ENCODE measurements at regions not wholly inside any gene's neighbourhood (a gene's known extent, or its start where the extent isn't known, plus 50 kb on each side); places are given as distances from the start of the nearest gene placed in this dataset.

DNA sequence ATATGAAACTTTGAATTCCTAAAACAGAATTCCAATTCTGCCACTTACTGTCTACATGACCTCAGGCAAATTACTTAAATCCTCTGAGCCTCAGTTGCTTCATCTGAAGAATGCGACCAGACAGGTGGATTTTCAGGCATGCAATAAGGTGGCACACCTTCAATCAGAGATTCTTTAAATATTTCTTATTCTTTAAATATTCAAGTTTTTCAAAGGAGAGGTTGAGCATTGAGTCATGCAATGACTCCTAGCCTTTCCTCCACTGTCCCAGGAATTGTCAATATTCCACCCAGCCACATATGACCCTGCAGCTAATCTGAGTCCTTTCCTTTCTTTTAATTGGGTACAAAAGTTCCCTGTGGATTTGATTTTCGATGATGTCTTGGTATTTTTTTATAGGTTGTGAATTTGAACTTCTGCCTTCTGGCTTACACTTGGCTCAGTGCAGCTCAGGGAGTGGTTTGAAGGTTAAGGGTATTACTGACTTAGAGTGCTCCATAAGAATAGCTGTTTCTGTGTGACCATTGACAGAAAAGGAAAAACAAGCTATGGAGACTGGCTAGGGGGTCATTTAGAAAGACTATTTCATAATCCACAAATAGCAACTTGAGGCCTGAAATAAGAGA is 52.2 kb upstream of the PRDX6 start:
- no peak for DNase-seq

DNA sequence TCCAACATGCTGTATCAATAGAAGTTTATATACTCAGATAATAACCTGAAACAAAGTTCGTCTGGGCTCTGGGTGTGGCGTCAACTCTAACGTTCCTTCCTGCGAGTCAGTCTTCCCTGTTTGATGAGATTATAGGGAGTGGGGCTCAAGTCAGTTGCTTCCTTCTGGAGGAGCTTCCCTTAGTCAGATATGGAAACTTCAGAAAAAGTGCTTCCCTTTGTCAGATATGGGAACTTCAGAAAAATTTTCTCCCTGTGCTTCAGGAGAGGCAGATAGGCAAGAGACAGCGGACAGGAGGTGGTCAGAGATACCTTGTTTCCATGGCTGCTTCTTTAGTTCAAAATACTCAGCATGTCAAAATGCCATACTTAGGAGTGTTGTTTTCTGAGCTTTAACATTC is 51.1 kb upstream of the PRDX6 start:
- DNase-seq, result no peak

DNA sequence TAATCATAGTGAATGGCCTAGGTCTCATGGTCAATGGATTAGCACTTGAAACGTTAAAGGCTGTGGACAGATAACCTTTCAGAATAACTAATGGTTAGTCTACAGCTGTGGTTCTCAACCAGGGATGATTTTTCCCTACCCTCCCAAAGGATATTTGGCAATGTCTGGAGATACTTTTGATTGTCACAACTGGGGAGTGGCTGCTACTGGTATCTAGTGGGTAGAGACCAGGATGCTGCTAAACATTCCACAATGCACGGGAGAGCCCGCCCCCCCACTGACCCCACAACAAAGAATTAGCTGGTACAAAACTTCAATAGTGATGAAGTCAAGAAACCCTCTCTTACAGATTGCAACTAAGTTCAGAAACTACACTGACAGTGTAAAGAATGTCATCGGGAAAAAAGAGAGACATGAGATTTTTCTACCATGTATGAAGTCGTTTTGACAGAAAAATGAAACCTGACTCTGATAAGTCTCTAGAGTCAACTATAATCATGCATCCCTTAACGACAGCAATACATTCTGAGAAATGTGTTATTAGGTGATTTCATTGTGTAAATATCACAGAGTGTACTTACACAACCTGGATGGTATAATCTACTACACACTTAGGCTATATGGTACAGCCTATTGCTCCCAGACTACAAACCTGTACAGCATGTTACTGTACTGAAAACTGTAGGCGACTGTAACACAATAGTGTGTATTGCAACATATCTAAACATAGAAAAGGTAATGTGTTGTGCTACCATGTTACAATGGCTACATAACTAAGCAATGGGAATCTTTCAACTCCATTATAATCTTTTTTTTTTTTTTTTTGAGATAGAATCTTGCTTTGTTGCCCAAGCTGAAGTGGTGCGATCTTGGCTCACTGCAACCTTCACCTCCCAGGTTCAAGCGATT is 49.7 kb upstream of the PRDX6 start:
- DNase-seq, result no peak

Measured in hippocampal formation (tissue), 2 donors.